Right forelimb (tissue), 1 donor: ENCODE measurements at regions not wholly inside any gene's neighbourhood (a gene's known extent, or its start where the extent isn't known, plus 50 kb on each side); places are given as distances from the start of the nearest gene placed in this dataset.

Source experiments
- DNase-seq: peaks from one replicate; pipeline ENCODE4 v3.0.0-alpha.2; 2018

DNA sequence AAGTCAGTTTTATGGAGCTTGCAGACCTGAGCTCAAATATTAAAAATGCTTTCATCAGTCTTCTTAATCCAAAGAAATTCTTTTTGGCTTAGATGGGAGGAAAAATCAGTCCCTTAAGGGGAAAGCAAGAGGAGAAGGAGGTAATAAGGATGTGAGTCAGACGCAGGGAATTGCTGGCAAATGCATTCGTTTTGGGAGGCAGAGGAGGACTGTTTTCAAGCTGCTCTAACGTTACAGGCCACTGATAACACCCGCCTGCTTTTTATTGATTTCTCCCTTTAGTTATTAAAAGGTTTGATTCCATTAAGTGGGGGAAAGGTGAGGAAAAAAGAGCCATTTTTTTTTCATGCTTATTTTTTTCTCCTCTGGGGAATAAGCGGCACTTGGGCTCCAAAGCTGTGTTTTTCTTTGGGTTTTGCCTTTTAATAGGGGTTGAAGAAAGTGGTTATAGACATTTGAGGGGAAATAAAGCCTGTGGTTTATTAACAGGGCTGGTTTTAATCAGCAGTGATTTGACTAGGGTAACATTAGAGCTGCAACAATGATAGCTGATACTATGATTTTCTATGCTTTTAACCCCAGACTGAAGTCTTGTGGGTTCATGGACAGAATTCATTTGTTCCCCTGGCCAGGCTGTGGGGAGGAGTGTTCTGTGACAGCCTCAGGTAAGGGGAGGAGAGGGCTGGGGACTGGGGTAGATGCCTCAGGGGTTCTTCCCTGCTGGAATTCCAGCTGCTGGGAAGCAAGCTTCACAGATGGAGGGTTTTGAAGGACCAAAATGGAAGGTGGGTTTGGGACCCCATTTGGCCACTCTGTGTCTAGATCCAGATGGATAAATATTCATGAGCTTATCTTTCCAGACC lies 225.2 kb downstream of the GAS1 start:
- peak; percentile 67 for DNase-seq

DNA sequence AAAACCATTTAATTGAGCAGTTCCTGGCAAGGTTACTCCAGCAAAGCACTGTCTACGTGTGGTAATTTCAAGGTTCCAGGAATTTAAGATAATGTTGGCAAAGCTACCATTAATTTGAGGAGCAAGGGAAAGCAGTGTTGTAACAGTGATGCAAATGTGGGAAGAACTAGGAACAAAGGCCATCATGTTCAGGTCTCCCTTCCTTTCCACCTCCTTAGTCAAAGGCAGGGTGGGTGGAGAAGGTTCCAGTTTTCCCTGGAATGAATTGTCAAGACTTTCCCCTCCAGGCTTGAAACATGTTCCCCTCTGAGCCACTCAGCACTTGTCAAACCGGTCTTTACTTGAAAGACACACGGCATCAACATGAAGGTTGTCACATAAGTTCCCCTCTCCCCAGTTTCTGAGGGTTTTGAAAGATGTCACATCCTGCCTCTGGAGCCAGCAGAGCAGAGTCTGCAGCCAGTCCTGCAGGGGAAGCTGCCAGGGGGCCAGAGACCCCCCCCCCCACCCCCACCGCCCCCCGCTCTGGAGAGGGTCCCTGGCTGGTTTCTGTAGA lies 226.0 kb downstream of the GAS1 start:
- peak; percentile 67 for DNase-seq

DNA sequence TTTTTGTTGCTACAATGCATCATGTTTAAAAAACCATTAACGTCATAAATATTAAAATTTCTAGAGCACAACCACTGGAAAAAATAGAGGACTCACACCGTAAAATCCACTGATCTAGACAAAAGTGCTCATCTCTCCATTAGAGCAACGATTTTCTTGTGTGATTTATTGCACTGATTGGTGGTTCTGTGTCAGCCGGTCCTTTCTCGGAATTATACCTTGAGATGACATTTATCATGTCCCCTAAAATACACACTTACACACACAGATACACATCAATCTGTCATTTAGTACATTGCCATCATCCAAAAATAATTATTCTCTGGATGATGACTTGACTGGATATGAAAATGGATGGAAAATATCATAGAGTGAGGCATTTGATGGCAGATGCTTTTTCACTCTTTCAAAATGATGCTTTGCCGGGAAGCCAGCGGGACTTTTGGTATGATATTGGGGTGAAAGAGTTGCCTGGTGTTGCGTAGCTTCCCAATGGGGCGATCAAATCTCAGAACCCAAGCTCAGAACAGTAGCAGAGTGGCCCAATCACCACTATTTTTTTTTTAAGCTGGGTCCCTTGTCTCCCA lies 226.6 kb downstream of the GAS1 start:
- no peak for DNase-seq

DNA sequence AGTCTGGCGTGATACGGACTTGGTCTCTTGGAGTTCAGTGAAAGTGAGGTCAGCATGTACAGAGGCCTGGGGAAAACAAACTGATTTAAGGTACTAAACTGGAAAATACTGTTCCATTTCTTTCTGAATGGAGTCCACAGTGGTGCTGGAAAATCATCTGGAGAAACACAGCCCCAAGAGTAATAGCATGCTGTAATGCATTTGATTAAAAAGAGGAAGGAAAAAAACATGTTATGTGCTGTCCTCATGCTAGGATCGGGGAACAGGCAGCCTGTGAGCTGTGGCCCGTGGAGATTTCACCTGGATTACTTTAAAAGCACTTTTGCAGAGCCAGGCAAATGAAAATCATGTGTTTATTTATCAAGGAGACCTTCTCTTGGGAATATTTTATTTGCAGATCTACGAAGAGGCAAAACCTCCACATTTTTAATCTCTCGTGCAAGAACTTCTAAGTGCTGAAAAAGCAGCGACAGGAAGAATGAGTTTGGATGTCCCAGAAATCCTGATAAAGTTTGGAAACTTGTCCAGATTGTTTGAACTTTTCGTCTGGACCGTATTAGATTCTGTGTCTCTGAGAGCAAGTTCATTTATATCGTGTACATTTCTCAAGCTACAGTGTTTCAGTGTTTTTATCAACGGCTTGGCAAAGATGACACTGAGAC lies 228.8 kb downstream of the GAS1 start:
- no peak for DNase-seq

DNA sequence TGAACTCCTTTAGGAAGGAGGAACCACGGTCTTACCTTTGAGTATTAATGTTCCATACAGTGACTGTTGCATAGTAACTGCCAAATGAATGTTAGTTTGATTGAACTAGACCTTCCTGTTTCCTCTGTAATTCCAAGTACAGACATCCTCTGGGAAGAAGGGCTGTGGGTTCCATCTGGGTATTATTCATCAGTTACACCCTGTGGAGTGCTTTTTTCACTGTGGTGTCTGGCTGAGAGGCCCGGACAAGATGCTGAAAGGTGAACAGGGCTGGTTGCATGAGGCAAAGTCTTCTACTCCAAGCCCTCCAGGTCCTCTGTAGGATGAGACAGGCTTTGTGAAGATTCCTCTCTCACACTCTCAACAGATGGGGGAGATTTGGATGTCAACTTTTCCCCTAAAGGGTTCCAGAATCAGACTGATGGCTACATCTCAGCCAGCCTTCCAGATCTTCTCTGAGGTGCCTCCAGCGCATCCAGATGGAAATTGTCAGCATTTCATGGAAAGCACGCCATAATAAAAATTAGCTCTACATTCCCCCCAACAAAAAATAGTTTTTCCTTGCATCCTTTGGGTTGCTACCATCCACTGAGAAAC lies 230.9 kb downstream of the GAS1 start:
- DNase-seq = no peak

DNA sequence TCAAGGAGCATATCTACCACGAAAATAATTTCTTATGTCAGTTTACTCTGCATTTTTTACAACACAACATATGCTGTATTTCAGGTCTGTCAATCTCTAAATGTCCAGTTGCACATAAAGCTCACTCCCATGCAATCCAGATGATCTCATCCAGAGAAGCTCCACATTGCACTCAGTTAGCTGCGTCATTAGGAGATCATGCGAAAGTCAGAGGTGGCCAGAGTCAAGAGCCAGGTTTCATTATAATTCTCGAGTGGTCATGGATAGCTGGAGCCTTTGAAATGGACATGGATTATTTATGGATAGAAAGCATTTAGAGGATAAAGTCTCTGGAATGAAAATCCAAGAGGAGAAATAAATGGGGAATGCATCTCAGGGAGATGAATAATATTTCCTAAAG lies 232.3 kb downstream of the GAS1 start:
- DNase-seq = no peak

DNA sequence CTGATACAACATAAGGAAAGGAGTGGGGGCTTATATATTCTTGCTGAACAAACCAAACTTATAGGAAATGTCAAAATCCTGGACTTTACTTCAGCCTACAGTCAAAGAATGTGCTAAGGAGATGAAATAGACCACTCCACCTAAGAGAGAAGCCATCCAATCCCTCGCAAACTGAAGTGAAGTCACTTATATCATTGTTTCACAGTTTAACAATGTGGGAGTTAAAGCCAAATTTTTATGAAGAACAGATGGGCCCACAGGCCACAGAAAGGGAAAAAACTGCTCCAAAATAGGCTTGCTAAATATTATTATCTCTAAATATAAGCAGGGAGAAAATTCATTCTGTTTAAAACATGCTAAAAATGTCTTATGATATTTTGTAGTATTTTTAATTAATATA lies 233.3 kb downstream of the GAS1 start:
- DNase-seq = no peak

DNA sequence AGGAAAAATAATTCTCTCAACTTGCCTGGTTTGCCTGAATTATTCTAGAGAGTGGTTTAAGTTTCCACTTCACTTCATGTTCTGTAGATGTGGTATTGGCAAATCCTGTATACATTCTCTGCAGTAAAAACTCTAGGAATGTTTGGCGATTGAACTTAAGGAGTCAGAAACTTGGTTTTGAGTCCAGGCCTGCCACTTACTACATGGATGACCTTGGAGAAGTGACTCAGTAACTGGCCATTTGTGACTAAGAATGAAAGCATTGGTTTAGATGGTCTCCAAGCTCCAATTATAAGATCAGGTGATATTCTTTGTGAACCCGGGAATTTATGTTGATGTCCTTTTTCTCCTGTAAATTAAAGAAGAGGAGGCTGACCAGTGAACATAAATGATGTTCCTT lies 233.8 kb downstream of the GAS1 start:
- DNase-seq = no peak

DNA sequence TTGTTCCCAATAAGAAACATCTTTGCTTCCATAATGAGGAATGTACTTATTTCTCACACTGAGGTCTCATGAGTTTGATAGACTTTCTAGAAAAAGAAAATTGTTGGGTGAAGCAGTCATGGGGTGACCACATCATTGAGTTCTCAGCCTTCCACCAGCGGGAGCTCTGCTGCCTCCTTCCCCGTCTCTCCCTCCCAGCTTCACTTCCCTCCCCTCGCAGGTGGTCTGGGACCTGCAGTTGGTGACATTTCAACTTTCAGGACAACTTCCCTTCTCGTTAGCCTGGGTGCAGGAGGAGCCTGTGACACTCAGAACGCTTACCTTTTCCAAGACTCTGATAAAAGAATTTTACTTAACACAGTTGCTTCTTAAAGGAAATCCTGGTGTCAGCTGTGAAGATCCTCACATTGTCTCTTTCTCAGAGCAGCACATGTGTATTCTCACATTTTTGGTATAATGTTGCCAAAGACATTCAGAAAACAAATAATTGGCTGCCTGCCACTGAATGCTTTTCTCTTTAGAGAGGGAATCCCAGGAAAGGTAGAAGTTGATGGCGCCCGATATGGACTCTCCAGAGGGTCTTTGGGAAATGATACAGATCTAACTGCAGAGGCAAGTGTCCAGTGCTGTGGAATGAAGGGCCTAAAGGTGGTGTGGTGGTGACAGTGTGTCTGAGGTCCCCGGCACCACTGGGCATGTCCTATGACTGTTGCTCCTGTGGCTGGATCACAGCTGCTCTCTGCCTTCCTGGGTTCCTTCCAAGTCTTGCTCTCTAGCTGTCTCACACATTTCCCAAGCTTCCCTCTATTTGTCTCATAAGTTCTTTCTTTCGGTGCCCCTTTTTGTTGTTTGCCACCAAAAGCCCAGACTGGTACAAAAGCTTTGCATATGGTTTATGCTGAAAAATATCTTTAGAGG lies 238.1 kb downstream of the GAS1 start:
- no peak for DNase-seq

DNA sequence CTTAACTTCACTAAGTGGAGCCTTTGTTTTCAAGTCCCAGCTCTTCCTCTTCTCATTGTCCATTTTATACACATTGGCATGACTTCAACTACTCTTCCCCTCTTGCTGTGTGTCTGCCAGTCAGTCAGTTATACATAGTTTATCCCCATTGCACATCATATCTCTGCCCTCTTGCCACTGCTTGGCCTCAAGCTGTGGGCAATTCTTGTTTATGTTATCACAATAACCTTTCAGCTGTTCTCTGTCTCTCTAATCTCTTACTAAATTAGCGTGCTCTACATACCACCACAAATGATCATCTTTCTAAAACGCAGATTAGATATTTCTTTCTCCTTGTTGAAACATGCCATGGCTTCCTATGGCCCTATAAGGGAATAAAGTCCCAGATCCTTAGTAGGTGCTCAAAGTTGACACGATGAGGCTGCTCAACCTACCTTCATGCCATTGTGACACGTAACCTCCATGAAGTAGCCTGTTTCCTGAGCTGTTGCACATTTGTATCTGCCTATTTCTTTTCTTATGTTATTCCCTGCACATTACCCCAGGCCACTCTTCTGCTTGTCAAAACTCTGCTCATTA lies 239.3 kb downstream of the GAS1 start:
- no peak for DNase-seq

DNA sequence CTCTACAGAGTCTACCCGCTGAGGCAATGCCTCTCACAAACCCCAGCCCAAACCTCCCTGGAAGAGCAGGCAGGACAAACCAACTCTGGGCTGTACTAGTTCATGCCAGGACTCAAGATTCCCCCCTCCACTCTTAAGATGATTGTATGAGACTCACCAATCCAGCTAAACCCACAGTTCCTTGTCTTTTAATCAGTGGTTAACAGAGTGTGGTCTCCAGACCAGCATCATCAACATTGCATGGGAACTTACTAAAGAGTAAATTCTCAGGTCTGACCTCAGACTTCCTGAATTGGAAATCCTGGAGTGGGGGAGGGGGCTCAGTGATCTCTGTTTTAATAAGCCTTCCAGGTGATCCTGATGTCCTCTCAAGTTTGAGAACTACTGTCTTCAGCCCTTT lies 240.9 kb downstream of the GAS1 start:
- no peak for DNase-seq

DNA sequence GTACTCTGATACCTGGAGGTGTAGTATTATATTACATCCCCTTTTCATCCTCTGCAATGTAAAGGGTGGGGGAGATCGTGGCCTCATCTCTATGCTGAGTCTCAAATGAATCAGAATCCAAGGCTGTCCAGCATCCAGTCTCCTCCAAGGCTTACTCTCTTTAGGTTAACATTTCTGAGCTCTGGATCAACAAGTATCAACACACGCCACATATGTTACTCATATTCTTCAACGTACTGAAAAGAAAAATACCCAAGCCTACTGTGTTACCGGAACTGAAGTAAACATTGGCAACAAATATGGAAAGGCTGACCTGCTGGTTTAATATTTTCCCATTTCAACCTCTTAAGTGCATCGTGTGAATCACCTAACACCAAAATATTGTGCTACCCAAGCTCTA lies 241.8 kb downstream of the GAS1 start:
- DNase-seq = no peak

DNA sequence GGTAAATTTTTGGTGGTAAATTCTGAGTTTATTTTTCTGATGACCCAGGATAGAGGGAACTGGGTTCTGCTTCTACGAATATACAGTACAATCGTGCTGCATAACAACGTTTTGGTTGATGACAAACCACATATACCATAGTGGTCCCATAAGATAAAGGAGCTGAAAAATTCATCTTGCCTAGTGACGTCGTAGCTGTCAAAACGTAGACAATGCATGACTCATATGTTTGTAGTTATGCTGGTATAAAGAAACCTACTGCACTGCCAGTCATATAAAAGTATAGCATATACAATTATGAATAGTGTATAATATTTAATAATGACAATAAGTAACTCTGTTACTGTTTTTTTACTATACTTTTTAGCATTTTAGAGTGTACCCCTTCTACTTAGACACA lies 244.0 kb downstream of the GAS1 start:
- DNase-seq = no peak

DNA sequence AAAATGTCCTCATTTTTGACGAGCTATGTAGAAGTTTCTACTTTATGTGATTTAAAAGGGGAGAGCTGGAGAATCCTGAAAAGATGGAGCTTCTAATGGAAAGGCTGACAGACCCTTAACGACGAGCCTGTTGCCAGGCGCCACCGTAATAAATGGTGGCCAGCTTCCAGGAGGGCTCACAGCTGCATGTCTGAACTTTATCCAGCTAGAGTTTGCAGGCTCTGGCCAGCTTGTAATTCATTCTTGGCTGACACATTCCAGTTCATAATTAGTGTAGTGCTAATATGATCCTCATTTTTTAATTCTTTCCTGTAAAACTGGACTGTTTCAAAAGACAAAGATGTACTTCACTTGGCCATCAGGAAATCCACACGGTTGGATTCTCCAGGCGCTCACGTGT lies 246.7 kb downstream of the GAS1 start:
- DNase-seq = peak; percentile 89

DNA sequence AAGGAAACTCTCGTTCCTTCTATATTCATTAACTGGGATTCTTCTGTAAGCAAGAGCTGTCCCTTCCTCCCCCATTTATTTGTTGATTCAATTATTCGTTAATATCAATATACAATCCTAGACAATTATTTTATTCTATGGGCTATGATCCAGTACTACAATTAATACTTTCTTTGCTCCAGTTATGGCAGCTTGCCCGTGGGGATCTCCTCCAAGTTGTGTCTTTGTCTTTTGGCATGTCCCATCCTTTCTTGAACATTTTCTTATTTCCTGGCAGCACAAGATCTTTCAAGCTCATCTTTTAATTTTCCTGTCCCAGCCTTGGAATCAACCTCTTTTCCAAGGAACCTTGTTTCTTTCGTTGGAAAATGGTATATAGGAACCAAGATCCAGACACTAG lies 249.3 kb downstream of the GAS1 start:
- no peak for DNase-seq

DNA sequence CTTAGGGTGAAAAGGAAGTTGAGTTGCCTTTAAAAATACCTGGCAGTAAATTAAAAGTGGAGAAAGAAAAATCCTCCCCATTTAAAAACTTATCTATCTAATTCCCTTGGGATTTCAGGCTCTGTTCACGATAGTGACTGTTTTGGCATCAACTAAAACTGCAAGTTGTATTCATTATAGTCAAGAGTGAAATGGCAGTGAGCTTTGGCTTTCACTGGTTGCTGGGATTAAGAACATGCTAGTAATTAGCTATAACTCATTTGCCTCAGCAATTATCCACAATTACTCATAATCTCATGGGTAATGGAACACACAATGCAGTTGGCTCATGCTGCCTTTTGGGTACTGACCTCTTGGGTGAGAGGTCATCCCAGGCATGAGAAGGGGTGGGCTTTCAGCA lies 250.1 kb downstream of the GAS1 start:
- no peak for DNase-seq

DNA sequence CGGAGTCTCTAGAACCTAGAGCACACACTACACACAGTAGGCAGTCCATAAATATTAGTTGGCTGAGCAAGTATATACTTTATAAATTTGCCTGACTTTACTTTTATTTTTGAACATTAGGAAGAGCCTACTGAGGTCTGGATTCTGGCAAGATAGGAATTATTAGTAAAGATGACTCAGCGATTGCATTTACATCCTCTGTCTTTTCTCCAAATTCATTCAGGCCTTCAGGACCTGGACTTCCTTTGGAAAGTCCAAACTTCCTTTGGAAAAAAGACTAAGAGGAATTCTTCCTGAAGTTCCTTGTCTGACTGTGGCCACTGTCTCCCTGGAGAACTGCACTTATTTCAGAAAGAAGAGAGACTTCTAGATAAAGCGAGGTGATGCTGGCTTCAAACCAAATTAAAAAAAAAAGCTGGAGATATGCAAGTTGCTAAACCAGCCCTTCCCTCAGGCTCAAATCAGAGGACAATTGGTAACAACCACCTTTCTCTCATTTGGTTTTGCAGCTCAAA lies 251.3 kb downstream of the GAS1 start:
- DNase-seq = no peak

DNA sequence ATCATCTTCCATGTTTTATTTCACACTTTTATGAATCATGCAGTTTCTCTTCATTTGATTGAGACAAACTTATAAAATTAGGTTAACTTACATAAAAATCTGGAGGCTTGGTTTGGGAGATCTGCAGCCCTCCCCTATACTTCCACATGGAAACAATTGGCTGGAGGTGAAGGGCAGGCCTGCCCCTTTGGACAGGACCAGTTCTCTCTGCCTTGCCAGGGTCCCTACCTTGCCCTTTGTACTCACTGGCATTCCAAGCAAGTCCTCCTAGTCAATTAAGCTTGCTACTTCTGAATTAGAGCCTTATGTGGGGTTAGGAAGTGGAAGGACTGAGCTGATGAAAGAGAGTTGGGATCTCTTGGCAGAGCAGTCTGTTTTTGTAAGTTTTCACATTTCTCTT lies 257.3 kb downstream of the GAS1 start:
- DNase-seq = no peak

DNA sequence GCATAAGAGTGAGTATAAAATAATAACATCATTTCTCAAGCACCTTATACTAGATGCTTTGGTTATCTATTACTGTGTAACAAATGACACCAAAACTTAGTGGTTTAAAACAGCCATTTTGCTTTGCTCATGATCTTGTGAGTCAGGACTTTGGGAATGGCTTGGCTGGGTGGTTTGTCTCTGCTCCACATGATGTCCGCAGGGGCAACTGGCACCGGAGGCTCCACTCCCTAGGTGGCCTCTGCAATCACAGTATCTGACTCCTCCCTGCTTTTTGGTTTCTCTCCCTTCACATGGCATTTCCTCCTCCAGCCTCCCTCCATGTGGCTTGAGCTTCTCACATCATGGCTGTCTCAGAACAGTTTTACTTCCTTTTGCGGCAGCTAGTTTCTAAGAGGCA lies 259.5 kb downstream of the GAS1 start:
- DNase-seq = no peak

DNA sequence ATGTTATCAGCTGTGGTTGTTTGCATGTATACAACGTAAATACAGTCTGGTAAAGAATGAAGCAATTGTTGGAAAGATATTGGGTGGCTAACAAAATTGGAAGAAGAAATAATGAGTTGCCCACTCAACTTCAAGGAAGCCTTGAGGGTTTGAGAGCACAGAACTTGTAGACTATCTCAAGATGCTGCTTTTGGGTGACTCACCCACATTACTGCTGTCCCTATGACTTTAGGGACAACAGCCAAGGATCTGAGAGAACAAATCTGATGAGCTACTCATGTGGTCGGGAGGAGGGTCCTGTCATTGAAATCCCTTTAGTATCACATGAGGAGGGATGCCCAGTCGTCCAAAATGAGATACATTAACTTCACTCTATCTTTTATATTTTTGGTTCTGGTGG lies 261.8 kb downstream of the GAS1 start:
- no peak for DNase-seq

DNA sequence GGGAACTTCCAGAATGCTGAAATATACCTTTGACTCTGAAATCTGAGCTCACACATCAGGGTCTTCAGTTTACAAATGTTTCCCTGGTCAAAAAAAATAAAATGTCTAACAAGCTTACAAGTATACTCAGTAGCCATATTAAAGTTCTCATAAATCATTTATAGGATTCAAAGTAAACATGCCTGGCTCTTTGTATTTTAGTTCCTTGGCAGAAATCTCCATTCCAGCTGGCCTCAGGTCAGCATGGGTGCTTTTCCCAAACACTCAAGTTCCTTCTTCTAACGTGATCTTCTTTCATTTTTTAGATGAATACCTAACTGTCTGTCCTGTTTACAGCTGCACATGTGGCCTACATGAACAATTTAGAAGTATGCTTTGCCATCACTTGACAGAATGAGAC lies 263.2 kb downstream of the GAS1 start:
- DNase-seq = no peak

DNA sequence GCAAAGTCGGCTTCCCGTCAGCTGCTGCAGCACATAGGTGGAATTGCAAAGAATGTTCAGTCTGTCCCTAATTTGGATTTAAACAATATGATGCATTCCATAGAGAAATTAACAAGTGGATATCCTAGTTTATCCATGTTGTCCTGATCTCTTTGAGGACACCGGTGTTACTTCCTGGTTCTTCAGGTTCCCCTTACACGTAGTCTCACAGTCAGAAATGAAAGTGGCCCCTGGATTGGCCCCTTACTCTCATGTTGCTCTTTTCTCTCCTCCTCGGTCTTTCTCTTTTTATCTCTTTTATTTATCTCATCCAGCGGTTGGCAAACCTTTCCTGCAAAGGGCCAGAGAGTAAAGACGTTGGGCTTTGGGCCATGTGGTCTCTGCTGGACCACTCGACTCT lies 265.1 kb downstream of the GAS1 start:
- DNase-seq = no peak
